NB4 (cell line): ENCODE measurements at regions not wholly inside any gene's neighbourhood (a gene's known extent, or its start where the extent isn't known, plus 50 kb on each side); places are given as distances from the start of the nearest gene placed in this dataset.

ENCODE experiments used
- DNase-seq: peaks from one replicate; pipeline ENCODE4 v3.0.0; 2010; ENCODE audit warnings: low read depth
- H3K4me3 ChIP-seq: one replicate; pipeline ENCODE4 v1.5.1; 2011; ENCODE audit warnings: mild to moderate bottlenecking, low read depth, low read length, moderate library complexity
- CTCF ChIP-seq: IDR thresholded peaks from one replicate; pipeline ENCODE4 v1.5.1; 2012; ENCODE audit warnings: low read depth, low read length
- MAX ChIP-seq: IDR thresholded peaks from 2 replicates; pipeline ENCODE4 v1.6.1; 2011; ENCODE audit warnings: low read depth, low read length
- MYC ChIP-seq: IDR thresholded peaks from 2 replicates; pipeline ENCODE4 v1.6.1; 2011; ENCODE audit warnings: low read depth, low read length
- POLR2A ChIP-seq: IDR thresholded peaks from 2 replicates; pipeline ENCODE4 v1.6.1; 2011; ENCODE audit warnings: mild to moderate bottlenecking; ENCODE audit not compliant: insufficient read length; ENCODE audit errors: extremely low read depth

GRCh38 chr20:11780765-11781369, 136.8 kb upstream of the BTBD3 start:
- no peak for DNase-seq
- H3K4me3 ChIP-seq = no peak overlapping the region
- TF ChIP-seq MAX (no peak), MYC (no peak), CTCF (no peak), POLR2A (no peak)

- DNase-seq = no peak
- TF ChIP-seq POLR2A (no peak), MAX (no peak), MYC (no peak), CTCF (no peak)
- no peak overlapping the region for H3K4me3 ChIP-seq
These were observed 134.4 kb upstream of the BTBD3 start for GRCh38 chr20:11783102-11783850.

GRCh38 chr20:11785885-11786507, 131.7 kb upstream of the BTBD3 start:
- TF ChIP-seq MAX (no peak), CTCF (no peak), POLR2A (no peak), MYC (no peak)
- no peak overlapping the region for H3K4me3 ChIP-seq
- no peak for DNase-seq

GRCh38 chr20:11790046-11790445, 127.6 kb upstream of the BTBD3 start:
- no peak for TF ChIP-seq MYC
- TF ChIP-seq POLR2A = no peak
- no peak for DNase-seq
- no peak overlapping the region for H3K4me3 ChIP-seq

- no peak for DNase-seq
- H3K4me3 ChIP-seq = no peak overlapping the region
- no peak for TF ChIP-seq POLR2A
- no peak for TF ChIP-seq MYC
- TF ChIP-seq CTCF = no peak
- TF ChIP-seq MAX = no peak
These were observed 126.4 kb upstream of the BTBD3 start for GRCh38 chr20:11791316-11791715.
